ENCODE measurements at regions not wholly inside any gene's neighbourhood (a gene's known extent, or its start where the extent isn't known, plus 50 kb on each side); places are given as distances from the start of the nearest gene placed in this dataset.

DNA sequence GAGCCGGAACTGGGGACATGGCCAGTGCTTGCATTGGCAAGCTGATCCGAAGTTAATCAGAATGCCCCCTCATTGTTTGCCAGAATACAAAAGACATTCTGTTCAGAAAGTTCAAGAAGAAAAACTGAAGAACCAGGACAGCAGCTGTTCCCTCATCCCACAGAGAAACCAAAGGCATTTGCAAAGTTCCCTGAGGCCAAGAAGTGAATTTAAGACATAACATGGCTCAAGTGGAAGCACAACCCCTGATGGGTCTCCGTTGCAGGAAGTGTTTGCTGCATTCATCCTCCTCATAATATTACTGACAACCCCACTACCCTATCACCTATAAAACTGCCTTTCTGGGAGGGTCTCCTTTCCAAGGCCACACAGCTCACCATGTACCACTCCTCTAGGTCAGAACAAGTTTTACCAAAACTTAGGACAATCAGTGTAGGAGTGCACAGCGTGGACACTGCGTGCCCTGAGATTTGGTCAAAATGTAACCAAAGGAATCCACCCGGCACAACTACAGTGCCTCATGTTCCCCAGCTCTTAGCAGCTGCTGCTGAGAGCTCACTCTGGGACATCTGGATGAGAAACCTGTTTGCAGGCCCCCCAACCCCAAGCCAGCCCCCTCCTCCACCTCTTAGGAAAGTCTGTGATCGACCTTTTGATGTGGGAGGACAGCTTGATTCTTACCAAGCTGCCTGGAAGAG, 101.6 kb upstream of the AKIP1 start:
- TF ChIP-seq, protein P1, sequence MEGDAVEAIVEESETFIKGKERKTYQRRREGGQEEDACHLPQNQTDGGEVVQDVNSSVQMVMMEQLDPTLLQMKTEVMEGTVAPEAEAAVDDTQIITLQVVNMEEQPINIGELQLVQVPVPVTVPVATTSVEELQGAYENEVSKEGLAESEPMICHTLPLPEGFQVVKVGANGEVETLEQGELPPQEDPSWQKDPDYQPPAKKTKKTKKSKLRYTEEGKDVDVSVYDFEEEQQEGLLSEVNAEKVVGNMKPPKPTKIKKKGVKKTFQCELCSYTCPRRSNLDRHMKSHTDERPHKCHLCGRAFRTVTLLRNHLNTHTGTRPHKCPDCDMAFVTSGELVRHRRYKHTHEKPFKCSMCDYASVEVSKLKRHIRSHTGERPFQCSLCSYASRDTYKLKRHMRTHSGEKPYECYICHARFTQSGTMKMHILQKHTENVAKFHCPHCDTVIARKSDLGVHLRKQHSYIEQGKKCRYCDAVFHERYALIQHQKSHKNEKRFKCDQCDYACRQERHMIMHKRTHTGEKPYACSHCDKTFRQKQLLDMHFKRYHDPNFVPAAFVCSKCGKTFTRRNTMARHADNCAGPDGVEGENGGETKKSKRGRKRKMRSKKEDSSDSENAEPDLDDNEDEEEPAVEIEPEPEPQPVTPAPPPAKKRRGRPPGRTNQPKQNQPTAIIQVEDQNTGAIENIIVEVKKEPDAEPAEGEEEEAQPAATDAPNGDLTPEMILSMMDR (conservative IDR thresholded peaks at IDR 0.05 in 1 of 2, IDR thresholded peaks at IDR 0.05 in 1 of 2; ENCODE audit: low read depth in 1 of 2, low read length in 2 of 2) = no peak
- TF ChIP-seq EZH2 (IDR thresholded peaks at IDR 0.05; ENCODE audit: low read length, missing control alignments) = no peak
- Histone ChIP-seq H3K79me2 (ENCODE audit: control insufficient read depth, insufficient read depth, low read length) (peaks cover 53% of the 10 kb centered on the region), H2AFZ (ENCODE audit: low read length) (no peak overlapping the region), H4K20me1 (ENCODE audit: control insufficient read depth, extremely low read depth, insufficient read depth, low read length) (no peaks in the 10 kb centered on the region), H3K9ac (ENCODE audit: insufficient read depth, low read length) (peak overlapping the region; percentile 50), H3K27me3 (ENCODE audit: control insufficient read depth, insufficient read depth, low read length) (no peaks in the 10 kb centered on the region), H3K4me1 (ENCODE audit: control insufficient read depth, extremely low read depth, insufficient read depth, low read length) (peaks cover 28% of the 10 kb centered on the region), H3K4me2 (ENCODE audit: extremely low read depth, insufficient read depth, low read length) (peak overlapping the region; percentile 88), H3K36me3 (ENCODE audit: control insufficient read depth, insufficient read depth, low read length) (no peaks in the 10 kb centered on the region), H3K9me3 (ENCODE audit: control insufficient read depth, insufficient read depth, low read depth, low read length) (no peaks in the 10 kb centered on the region), H3K27ac (ENCODE audit: insufficient read depth, low read length) (peak overlapping the region; percentile 88), H3K4me3 (replicated peaks in 1 of 4; ENCODE audit: control extremely low read depth in 1 of 4, insufficient read depth in 1 of 4, low read depth in 3 of 4, low read length in 4 of 4) (peak overlapping the region; percentile 54 to 79 (median 63))
- peak in 1 of 2 donors; percentile 42 for DNase-seq (ENCODE audit: low read depth in 2 of 2)

DNA sequence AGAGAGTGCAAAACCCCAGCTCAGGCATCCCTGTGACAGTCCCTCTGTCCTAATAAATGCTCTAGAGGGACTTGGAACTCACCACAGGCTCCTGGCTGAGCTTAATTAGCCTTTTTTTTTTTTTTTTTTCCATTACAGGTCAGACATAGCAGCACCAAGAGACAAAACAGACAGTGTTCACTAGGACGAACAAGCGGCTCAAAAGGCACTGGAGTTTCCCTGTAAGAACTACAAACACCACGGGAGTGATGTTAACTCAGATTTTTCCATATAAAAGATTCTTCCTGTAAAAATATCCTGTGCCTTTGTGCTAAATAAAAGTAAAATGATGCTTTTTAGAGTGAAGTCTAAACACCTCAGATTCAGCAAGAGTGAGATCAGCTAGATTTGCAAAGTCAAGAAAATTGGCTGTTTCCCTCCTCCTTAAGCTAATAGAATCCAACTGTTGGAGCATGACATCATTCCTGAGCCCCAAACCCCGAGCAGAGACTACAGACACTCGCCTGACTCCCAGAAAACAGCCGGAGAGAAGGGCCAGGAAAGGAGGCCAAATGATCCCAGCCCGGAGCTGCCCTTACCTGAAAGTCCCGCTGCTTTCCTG, 101.0 kb upstream of the AKIP1 start:
- H3K9ac ChIP-seq (ENCODE audit: insufficient read depth, low read length) = peak overlapping the region; percentile 71

More for the DNA sequence above, 101.0 kb upstream of the AKIP1 start:
- Histone ChIP-seq H3K4me3 (replicated peaks in 1 of 4; ENCODE audit: control extremely low read depth in 1 of 4, insufficient read depth in 1 of 4, low read depth in 3 of 4, low read length in 4 of 4) (peak overlapping the region; percentile 54 to 79 (median 63)), H4K20me1 (ENCODE audit: control insufficient read depth, extremely low read depth, insufficient read depth, low read length) (no peaks in the 10 kb centered on the region), H3K9me3 (ENCODE audit: control insufficient read depth, insufficient read depth, low read depth, low read length) (no peaks in the 10 kb centered on the region), H3K36me3 (ENCODE audit: control insufficient read depth, insufficient read depth, low read length) (no peaks in the 10 kb centered on the region), H3K4me2 (ENCODE audit: extremely low read depth, insufficient read depth, low read length) (peak overlapping the region; percentile 88), H3K27ac (ENCODE audit: insufficient read depth, low read length) (peak overlapping the region; percentile 88), H2AFZ (ENCODE audit: low read length) (no peak overlapping the region), H3K4me1 (ENCODE audit: control insufficient read depth, extremely low read depth, insufficient read depth, low read length) (peaks cover 28% of the 10 kb centered on the region), H3K27me3 (ENCODE audit: control insufficient read depth, insufficient read depth, low read length) (no peaks in the 10 kb centered on the region), H3K79me2 (ENCODE audit: control insufficient read depth, insufficient read depth, low read length) (peaks cover 47% of the 10 kb centered on the region)
- no peak for TF ChIP-seq EZH2 (IDR thresholded peaks at IDR 0.05; ENCODE audit: low read length, missing control alignments)
- TF ChIP-seq, protein P1 (conservative IDR thresholded peaks at IDR 0.05 in 1 of 2, IDR thresholded peaks at IDR 0.05 in 1 of 2; ENCODE audit: low read depth in 1 of 2, low read length in 2 of 2) = no peak
- peak in 1 of 2 donors; percentile 49 for DNase-seq (ENCODE audit: low read depth in 2 of 2)

Data from fibroblast of lung (primary cell).